GM21576 (cell line): ENCODE measurements at regions not wholly inside any gene's neighbourhood (a gene's known extent, or its start where the extent isn't known, plus 50 kb on each side); places are given as distances from the start of the nearest gene placed in this dataset.
"Not testable (repeated sequence)": the region's sequence is repeated elsewhere in the genome, so short reads cannot be mapped to it uniquely, and the experiment has no call there.

Experiments
- ATAC-seq: cut with Tn5 transposase; IDR thresholded peaks from one replicate; pipeline ENCODE4 v1.9.1; 2021; ENCODE audit warnings: mild to moderate bottlenecking, moderate library complexity; ENCODE audit not compliant: unreplicated experiment

DNA sequence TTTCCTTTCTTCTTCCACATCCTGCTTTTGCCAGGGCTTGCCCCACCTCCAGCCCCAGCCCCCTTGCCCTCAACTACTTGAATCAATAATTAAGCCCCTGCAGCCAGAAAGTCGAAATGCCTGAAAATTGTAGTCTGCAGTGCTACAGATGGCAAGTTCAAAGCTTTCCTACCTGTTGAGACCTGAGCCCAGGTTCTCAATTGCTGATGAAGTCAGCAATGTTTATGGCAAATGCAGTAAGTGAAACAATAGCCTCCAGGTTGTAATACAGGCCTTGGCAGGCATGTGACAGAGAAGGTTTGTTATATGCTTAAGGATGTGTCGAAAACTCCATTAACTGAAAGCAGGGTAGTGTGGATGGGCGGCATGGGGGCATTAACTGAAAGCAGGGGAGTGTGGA, 181.1 kb upstream of the SESN3 start:
- ATAC-seq: no peak

DNA sequence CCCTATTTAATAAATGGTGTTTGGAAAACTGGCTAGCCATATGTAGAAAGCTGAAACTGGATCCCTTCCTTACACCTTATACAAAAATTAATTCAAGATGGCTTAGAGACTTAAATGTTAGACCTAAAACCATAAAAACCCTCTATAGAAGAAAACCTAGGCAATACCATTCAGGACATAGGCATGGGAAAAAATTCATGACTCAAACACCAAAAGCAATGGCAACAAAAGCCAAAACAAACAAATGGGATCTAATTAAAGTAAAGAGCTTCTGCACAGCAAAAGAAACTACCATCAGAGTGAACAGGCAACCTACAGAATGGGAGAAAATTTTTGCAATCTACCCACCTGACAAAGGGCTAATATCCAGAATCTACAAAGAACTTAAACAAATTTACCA, 179.7 kb upstream of the SESN3 start:
- not testable (repeated sequence) for ATAC-seq

DNA sequence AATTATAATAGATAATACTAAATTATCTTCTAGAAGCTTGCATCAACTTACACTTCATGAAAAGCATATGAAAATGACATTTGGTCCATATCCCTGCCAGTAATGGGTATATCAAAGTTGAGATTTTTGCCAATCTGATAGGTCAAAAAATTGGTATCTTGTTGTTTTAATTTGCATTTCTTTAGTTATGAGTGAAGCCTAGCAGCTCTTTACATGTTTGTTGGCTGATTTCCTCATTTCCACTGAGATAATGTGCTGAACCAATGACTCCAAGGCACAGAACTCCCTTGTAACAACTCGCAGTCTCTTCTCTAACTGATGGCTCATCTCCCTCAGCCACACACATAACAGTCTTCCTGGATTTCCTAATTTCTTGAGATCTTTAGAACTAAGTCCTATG, 175.3 kb upstream of the SESN3 start:
- ATAC-seq: no peak

DNA sequence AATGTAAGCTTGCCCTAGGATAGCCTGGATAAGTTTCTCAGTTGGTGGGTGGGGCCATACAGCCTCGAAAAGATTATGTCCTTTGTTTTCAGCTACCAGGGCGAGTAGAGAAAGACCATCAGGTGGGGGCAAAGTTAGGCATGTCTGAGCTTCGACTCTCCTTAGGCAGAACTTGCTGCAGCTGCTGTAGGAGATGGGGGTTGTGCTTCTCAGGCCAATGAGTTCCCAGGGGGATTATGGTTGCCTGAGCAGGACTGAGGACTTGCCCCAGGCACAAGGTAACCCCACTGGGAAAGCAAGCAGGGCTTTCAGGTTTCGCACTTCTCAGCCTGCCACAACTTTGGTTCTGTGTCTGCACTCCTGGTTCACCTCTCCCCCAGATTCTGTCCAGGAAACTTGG, 173.4 kb upstream of the SESN3 start:
- no peak for ATAC-seq

DNA sequence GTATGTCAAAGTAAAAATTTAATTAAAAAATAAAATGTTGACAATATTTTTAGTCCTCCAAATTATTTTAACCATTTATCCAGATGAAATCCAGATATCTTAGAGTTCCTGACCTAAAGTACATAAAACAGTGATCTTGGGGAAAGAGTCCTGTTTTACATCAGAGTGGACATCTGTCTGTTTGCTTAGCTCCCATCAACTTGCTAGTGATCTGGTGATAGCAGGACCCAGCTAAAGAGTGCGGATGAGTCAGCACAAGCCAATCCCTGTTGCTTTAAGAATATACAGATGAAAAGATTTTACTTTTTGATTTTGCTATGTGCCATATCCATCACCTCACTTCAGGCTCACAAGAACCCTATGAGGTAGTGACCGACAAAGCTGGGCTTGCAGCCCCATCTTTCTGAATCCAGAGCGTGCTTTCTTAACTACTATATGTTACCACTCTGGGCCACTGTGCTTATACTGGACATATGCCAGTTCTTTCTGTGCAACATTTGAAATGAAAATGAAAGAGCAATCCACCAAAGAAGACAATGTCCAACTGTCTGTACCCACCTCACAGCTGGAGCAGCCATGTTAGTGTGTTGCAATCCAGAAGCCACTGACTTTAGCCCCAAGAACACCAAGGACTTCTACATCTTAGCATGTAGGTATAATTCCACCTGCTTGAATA, 167.6 kb upstream of the SESN3 start:
- ATAC-seq: no peak

DNA sequence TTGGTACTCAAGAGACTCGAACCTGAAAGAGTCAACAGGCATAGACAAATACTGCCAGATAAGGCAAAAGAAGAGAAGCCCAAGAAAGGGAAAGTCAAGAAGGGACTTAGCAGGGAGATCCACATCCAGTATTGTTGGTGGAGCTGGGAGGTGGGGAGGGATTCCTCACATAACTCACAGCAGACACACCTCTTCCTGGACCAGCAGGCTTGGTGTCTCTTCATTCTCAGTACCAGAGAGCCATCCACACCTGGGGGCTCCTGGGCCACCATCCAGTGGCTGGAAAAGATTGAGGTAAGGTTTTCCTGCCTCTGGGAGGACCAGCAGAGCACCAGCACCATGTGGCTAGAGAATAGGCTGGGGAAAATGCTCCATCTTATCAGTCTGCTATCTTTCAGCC, 161.6 kb upstream of the SESN3 start:
- no peak for ATAC-seq

DNA sequence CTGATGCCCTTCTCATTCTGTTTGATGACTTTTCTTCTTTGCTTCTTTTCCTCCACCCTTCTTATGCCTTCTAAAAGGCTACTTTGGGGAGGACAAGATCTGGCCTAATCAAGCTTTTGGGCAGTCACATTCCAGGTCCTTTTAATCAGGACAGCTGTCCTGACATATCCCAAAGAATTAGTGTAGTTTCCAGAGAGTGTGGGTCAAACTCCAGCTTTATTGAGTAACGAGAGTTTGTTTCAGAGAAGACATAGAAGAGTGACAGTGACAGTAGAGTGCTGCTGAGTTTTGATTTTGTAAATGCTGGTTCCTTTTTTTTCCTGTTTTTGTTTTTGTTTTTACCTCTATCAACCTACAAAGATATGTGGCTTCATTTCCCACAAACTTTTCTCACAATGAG, 158.4 kb upstream of the SESN3 start:
- ATAC-seq: no peak

DNA sequence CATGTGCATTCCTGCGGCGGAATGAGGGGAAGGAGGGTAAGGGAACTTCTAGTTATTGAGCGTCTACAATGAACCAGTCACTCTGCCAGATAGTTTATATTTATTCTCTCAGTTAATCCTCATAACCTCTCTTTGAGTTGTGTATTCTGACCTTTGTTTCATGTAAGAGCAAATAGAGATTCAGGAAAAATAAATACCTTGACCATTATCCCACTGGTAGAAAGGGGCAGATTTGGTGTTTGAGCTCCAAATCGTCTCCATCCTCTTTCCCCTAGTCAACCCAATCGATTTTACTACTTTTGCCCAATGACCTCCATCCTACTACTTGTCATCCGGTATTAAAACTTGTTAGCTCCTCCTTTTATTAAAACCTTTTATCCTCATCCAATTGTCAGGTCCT, 157.1 kb upstream of the SESN3 start:
- ATAC-seq: no peak

DNA sequence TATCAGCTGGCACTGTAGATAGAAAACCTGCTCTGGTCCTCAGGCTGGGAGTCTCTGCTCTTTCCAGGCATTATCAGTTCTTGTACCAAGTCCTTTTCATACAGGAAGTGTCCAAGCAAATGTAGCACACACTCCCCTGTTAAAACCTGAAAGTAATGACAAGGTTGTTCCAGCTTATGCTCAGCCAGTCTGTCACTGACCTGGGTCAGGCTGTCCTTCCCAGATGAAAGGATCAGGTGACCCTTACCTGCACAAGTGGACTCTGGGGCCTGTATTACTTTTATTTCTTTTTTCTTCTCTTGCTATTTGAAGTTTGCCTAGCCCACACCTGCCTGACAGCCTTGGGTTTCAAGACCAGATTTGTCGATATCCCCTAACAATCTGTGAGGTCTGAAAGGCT, 156.3 kb upstream of the SESN3 start:
- no peak for ATAC-seq

DNA sequence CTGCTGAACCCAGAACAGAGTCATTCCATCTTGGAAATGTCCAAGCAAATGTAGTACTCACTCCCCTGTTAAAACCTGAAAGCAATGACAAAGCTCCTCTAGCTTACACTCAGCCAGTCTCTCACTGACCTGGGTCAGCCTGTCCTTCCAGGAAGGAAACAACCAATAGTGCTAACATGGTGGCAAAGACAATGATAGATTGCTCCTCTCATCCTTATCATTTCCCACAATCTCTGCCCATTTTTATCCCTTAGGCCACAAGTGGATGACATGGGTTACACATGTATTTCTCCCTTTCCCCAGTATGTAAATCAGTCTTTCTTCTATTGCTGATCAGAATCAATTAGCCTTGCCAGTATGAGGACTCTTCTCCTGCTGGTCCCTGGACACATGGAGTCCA, 154.6 kb upstream of the SESN3 start:
- ATAC-seq: no peak

DNA sequence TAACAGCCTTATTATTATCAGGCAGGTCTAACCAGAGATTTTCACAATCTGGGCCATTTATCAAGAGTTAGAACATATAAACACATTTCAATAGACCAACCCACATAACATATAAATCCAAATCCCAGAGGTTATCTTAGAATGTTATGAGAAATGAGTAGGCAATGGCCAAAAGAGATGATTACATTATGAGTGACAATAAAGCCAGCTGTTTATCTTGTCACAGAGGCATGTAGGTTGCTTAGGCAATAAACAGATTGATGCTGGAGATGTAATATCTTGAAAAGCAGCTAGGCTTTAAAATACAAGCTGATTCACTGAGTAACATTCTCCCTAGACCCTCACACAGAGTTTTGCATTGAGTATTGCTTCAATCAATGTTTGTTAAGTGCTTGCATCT, 148.5 kb upstream of the SESN3 start:
- no peak for ATAC-seq

DNA sequence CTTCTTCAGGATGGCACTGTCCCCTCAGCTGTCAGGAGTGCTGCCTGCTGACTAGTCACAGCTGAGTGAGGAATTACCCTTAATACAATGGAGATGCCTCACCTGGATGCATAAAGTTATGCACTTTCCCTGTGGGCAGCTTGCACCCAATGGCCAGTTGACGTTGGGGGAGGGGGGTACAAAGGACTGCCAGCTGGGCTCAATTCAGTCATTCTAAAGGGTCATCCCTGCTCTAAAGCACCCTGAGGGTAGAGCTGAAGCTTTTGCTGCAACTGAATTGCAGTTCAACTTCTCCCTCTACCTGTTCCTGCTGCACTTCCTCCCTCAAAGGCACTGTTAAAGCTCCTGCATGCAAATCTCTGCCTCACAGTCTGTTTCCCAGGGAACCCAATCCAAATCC, 147.8 kb upstream of the SESN3 start:
- no peak for ATAC-seq

DNA sequence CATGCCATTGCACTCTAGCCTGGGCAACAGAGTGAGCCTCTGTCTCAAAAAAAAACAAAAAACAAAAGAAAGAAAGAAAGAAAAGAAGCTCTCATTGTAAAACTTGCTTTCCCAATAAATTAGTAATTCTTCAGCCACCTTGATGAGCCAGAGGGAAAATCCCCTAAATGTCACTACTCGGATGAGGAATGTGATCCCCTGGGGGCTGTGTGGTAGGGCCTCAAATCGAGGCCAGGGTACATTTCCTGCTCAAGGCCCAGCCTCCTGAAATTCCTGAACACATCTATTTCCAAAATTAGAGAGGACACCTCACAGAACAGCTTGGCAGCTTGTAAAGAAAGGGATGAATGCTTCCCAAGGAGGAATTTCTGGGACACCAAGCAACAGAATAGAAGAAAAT, 147.1 kb upstream of the SESN3 start:
- ATAC-seq: no peak

DNA sequence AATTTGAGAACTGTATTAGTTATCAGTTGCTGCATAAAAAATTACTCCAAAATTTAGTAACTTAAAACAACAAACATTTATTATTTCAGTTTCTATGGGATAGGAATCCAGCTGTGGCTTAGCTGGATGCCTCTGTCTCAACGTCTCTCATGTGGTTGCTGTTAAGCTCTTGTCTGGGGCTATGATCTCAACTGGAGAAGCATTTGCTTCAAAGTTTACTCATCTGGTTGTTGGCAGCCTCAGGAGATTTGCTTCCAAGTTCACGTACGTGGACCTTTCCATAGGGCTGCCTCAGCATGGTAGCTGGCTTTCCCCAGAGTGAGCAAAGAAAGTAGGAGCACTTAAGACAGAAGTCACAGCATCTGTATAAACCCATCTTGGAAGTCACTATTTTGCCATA, 144.9 kb upstream of the SESN3 start:
- no peak for ATAC-seq

DNA sequence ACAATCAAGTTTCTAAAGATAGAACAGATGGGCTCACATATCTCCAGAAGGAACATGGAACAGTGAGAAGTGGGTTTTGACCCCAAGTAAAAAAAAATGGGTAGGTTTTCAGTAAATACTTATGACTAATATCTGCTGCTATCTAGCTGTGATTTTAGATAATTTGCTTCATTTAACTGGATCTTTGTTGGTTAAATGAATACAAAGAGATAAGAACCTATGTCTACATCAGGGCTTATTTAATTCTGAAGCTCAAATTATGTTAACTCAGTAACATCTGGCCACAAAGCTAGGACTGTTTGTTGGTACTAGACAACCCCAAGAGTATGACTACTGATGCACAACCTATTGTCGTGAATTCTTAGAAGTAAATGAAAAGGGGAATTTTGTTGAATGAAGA, 144.4 kb upstream of the SESN3 start:
- ATAC-seq: no peak

DNA sequence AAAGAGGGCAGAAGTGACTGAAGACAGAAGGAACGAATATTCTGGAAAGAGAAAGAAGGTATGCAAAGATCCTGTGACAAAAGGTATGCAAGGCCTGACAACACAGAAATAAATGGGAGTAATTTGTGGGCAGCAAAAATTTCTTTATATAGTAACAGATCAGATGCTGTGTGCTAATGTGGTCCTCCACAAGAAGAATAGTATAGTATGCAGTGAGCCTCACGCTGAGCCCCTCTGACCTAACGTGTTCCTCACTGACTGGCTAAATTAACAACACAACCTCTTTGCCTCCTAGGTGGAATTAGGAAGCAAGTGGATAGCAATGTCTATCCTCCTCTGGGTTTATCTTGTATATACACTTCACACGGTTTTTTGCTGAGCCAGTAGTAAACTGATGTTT, 143.1 kb upstream of the SESN3 start:
- ATAC-seq: no peak

DNA sequence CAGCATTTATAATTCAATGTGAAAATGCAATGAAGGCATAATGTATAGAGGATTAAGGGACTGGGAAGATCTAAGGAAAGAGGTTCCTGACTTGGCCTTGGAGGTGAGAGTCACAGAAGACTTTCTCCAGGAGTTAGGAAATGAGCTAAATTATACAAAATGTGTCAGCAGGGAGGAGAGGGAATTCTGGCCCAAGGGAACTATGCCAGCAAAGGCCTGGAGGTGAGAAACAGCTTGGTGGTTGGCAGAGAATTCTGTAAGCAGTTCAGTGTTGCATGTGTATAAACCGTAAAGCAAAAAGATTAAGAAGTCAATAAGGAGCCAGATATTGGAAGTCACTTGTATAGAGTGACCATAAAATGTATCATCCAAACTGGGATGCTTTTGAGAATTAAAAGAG, 142.2 kb upstream of the SESN3 start:
- ATAC-seq: no peak

DNA sequence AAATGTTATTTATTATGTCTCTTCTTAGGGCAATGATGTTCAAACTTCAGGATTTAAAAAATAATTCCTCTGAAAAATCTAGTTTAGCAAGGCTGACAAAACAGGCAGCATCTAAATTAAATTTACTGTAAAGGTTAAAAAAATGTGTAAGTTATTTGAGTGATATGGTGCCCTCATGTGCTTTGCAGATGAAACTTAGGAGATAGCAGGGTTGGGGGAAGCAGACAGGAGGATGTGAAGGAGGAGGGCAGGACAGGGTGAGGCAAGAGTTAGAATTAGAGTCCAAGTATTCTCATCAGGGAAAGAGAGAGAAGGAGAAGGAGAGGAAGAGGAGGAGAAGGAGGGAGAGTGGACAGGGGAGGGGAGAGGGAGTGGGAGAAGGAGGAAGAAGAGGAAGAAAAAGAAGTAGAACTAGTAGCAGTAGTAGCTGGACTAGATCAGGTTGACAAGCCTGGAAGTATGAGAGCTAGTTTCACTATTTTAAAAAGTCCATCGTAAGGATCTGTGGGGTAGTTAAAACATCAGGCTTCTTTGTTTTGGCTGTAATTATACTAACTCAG, 141.2 kb upstream of the SESN3 start:
- no peak for ATAC-seq

DNA sequence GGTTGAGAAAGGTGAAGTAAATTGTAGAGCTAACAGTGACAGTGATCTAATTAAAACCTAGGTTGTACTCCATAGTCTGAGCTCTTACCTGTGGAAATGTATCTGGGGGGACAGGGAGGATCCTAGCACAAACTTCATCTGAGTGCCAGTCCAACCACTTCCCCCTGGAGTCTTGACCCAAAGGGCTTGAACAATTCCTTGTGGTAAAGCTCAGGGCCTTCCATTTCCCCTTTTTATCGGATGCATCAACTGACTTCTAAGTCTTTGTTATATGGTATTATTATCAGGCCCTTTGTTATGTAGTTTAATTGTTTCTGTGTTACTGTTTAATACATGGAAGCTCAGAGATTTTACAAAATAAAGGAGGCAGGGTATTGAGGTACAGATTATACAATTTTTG, 140.2 kb upstream of the SESN3 start:
- ATAC-seq: no peak

DNA sequence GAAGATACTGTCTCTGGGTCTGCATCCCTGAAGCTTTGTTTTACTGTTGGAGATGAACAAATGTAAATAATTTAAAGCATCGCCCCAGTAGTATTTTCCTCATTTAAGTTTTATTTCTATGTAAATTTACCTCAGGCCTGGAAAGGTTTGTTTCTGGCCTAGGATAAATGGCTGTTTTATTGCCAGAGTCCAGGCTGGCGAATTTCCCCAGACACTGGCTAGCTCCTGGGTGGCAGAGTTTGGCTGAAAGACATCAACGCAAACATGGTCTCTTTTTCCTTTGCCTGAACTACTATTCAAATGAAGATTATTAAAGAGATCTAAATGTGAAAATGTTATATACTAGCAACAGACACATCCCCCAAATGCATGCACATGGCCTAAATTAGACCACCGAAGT, 136.7 kb upstream of the SESN3 start:
- no peak for ATAC-seq

DNA sequence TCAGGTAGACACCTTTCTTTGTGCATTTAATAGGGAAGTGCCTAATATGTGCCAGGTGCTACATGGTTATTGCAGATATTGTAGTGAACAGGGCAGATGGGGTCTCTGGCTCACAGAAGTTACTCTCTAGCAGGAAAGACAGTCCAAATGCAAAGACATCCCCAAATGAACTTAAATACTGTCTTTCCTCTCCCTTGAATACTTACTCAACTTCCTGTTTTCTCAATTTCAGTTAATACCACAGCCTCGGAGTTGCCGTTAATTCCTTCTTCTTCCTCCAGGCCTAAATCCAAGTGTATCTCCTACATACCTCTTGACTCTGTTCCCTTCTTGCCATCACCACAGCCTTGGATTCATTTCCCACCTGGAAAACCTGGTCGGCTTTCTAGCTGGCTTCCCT, 134.3 kb upstream of the SESN3 start:
- ATAC-seq: no peak

DNA sequence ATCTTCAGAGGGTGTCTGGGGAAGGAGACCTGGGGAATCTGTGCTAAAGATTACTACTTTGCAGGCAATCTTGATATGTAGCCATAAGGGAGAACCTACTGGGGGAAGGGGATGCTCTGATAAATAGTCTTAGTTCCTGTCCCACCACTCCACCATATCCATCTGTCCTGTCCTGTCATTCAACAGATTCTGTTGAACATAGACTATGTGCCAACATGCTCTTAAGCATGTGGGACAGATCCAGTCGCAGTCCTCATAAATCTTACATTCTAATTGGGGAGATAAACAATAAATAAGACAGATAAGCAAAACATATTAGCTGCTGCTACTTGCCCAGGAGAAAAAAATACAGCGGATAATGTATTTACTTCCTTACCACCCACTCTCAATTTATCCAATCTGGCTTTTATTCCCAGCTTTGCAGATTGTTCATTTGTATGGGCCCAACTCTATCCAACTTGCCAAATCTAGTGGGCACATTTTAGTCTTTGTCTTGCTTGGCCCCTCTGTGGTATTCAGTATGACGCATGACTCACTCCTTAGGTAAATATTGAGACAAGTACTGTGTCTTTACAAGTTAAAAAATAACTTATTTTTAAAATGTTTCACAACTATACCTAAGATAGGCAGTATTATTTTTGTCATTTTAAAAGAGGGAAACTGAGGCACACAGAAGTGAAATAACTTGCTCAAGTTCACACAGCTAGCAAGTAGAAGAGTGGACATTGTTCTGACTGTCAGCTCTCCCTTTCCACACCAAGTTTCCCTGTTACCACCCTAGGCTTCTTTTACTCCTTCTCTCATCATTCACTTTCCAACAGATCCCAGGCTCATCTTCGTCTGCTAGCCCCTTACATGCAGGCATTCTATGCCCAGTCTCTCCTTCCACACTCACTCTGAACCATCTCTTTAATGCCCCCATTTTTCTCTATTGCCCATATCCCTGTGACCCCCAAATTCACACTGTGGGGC, 133.6 kb upstream of the SESN3 start:
- no peak for ATAC-seq
